ENCODE measurements at regions not wholly inside any gene's neighbourhood (a gene's known extent, or its start where the extent isn't known, plus 50 kb on each side); places are given as distances from the start of the nearest gene placed in this dataset.

GRCh38 chr5:52658246-52658645 is 129.5 kb upstream of the ITGA1 start:
- Histone ChIP-seq H3K27me3 (ENCODE audit: control insufficient read depth, insufficient read depth, low read length) (peaks cover 33% of the 10 kb centered on the region), H3K9ac (ENCODE audit: low read depth, low read length) (no peak overlapping the region), H3K4me1 (ENCODE audit: control insufficient read depth, insufficient read depth, low read length) (no peaks in the 10 kb centered on the region), H3K4me3 (ENCODE audit: low read length) (no peak overlapping the region), H3K4me2 (ENCODE audit: low read length) (no peak overlapping the region), H3K9me3 (replicated peaks; ENCODE audit: low read length) (no peaks in the 10 kb centered on the region), H3K36me3 (ENCODE audit: insufficient read depth, low read length) (no peaks in the 10 kb centered on the region)

DNA sequence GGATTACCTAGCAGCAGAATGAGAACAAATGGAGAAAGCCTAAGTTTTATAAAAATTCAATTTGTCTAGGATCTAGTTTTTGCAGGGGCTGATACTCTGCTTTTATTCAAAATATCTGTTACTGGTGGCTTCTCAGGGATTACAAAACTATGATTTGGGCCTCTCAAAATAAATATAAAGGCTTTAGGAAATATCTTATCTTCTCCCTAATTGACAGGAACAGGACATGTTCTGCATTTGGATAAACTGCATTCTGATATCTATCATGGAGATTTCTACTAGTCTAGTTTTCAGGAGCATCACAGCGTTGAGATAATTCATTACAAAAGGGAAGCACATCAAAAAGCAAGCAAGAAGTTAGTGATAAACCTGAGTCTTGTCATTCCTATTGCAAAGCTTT is 127.1 kb upstream of the ITGA1 start:
- Histone ChIP-seq H3K9ac (ENCODE audit: low read depth, low read length) (no peak overlapping the region), H3K4me1 (ENCODE audit: control insufficient read depth, insufficient read depth, low read length) (no peaks in the 10 kb centered on the region), H3K27me3 (ENCODE audit: control insufficient read depth, insufficient read depth, low read length) (peaks cover 15% of the 10 kb centered on the region), H3K4me2 (ENCODE audit: low read length) (no peak overlapping the region), H3K4me3 (ENCODE audit: low read length) (no peak overlapping the region), H3K36me3 (ENCODE audit: insufficient read depth, low read length) (no peaks in the 10 kb centered on the region), H3K9me3 (replicated peaks; ENCODE audit: low read length) (no peaks in the 10 kb centered on the region)

GRCh38 chr5:52661903-52662595 is 125.7 kb upstream of the ITGA1 start:
- H3K9me3 ChIP-seq (replicated peaks; ENCODE audit: low read length), result no peaks in the 10 kb centered on the region
- H3K27me3 ChIP-seq (ENCODE audit: control insufficient read depth, insufficient read depth, low read length), result peaks cover 8% of the 10 kb centered on the region
- H3K4me1 ChIP-seq (ENCODE audit: control insufficient read depth, insufficient read depth, low read length), result no peaks in the 10 kb centered on the region
- H3K4me2 ChIP-seq (ENCODE audit: low read length), result no peak overlapping the region
- H3K9ac ChIP-seq (ENCODE audit: low read depth, low read length), result no peak overlapping the region
- H3K4me3 ChIP-seq (ENCODE audit: low read length), result no peak overlapping the region
- H3K36me3 ChIP-seq (ENCODE audit: insufficient read depth, low read length), result no peaks in the 10 kb centered on the region

GRCh38 chr5:52665559-52665958 is 122.2 kb upstream of the ITGA1 start:
- Histone ChIP-seq H3K27me3 (ENCODE audit: control insufficient read depth, insufficient read depth, low read length) (peaks cover 8% of the 10 kb centered on the region), H3K4me2 (ENCODE audit: low read length) (no peak overlapping the region), H3K4me3 (ENCODE audit: low read length) (no peak overlapping the region), H3K9ac (ENCODE audit: low read depth, low read length) (no peak overlapping the region), H3K9me3 (replicated peaks; ENCODE audit: low read length) (no peaks in the 10 kb centered on the region), H3K36me3 (ENCODE audit: insufficient read depth, low read length) (no peaks in the 10 kb centered on the region), H3K4me1 (ENCODE audit: control insufficient read depth, insufficient read depth, low read length) (no peaks in the 10 kb centered on the region)

GRCh38 chr5:52668139-52668538 is 119.6 kb upstream of the ITGA1 start:
- Histone ChIP-seq H3K4me2 (ENCODE audit: low read length) (no peak overlapping the region), H3K4me3 (ENCODE audit: low read length) (no peak overlapping the region), H3K4me1 (ENCODE audit: control insufficient read depth, insufficient read depth, low read length) (no peaks in the 10 kb centered on the region), H3K9ac (ENCODE audit: low read depth, low read length) (no peak overlapping the region), H3K36me3 (ENCODE audit: insufficient read depth, low read length) (no peaks in the 10 kb centered on the region), H3K27me3 (ENCODE audit: control insufficient read depth, insufficient read depth, low read length) (peaks cover 14% of the 10 kb centered on the region), H3K9me3 (replicated peaks; ENCODE audit: low read length) (no peaks in the 10 kb centered on the region)

GRCh38 chr5:52668544-52669185 is 119.1 kb upstream of the ITGA1 start:
- no peak overlapping the region for H3K9ac ChIP-seq (ENCODE audit: low read depth, low read length)
- H3K4me3 ChIP-seq (ENCODE audit: low read length), result peak overlapping the region; percentile 57
- H3K4me2 ChIP-seq (ENCODE audit: low read length), result peak overlapping the region; percentile 74
- peaks cover 11% of the 10 kb centered on the region for H3K27me3 ChIP-seq (ENCODE audit: control insufficient read depth, insufficient read depth, low read length)
- no peaks in the 10 kb centered on the region for H3K36me3 ChIP-seq (ENCODE audit: insufficient read depth, low read length)
- no peaks in the 10 kb centered on the region for H3K4me1 ChIP-seq (ENCODE audit: control insufficient read depth, insufficient read depth, low read length)
- H3K9me3 ChIP-seq (replicated peaks; ENCODE audit: low read length), result no peaks in the 10 kb centered on the region

DNA sequence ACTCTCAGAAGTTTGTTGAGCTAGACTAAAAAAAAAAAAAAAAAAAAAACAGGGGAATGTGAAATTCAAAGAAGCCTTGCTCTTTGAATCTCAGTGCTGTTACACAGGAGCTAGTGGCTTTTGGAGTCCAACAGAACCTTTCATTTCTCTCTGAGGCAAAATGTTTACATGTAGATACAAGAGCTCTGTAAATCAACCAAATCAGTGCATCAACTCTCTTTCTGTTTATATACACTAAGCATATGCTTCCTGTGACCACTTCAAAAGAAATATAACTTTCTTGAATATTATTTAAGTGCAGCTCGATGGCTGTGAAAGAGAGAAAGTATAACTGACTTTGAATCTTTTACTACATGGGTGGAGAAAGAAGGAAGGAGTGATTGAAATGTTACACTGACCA is 115.3 kb upstream of the ITGA1 start:
- Histone ChIP-seq H3K4me3 (ENCODE audit: low read length) (no peak overlapping the region), H3K36me3 (ENCODE audit: insufficient read depth, low read length) (no peaks in the 10 kb centered on the region), H3K4me1 (ENCODE audit: control insufficient read depth, insufficient read depth, low read length) (peaks cover 15% of the 10 kb centered on the region), H3K27me3 (ENCODE audit: control insufficient read depth, insufficient read depth, low read length) (peaks cover 11% of the 10 kb centered on the region), H3K4me2 (ENCODE audit: low read length) (no peak overlapping the region), H3K9me3 (replicated peaks; ENCODE audit: low read length) (no peaks in the 10 kb centered on the region), H3K9ac (ENCODE audit: low read depth, low read length) (no peak overlapping the region)

DNA sequence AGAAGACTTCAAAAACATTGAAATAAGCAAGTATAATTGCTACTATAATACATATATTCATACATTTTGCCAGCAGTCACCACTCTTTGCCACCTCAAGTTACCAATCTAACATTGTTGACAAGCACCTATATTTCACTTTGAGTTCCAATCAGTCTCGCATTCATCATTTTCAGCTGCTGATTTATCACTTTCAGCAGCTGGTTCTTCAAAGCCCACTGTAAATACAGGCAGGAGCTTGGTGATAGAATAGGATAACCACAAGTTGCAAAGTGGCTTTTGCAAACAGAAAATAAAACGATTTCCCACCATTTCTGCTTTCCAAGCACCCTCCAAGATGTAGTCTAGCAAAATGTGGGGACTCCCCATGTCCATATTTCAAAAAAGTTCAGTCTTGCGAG is 114.2 kb upstream of the ITGA1 start:
- Histone ChIP-seq H3K4me3 (ENCODE audit: low read length) (no peak overlapping the region), H3K4me2 (ENCODE audit: low read length) (no peak overlapping the region), H3K9me3 (replicated peaks; ENCODE audit: low read length) (no peaks in the 10 kb centered on the region)

DNA sequence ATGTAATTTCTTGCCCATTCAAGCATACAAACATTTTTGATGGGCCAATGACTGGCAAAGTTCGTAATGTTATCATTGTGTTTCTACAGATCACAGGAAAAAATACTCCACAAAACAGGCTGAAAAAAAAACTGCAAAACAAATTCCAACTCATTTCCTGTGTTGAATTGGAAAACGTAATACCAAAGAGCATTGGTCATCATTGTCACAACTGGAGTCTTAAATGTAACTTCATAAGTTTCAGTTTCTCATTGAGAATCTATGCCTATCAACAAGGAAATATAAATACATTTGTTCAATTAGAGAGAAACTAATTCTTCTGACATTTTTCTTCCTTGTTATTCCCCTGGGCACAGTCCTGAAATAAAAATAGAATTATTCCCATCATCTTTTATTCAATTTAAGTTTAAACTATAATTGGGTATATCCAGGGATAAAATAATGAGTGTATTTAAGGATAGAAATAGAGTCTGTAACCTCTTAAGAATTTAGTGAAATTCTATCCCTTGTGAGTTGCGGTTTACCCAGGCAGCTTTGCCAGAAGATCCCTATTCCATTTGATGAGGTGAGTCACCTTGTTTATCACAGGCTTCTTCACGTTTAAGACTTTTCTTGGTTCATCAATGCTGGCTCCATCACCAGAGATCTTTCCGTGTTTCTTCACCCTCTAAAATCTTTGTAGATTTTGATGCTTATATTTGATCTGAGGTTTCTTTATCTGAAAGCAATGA is 112.7 kb upstream of the ITGA1 start:
- Histone ChIP-seq H3K9ac (ENCODE audit: low read depth, low read length) (peak overlapping the region; percentile 36), H3K36me3 (ENCODE audit: insufficient read depth, low read length) (no peaks in the 10 kb centered on the region), H3K4me3 (ENCODE audit: low read length) (peak overlapping the region; percentile 37)

More for the DNA sequence above, 114.2 kb upstream of the ITGA1 start:
- H3K4me1 ChIP-seq (ENCODE audit: control insufficient read depth, insufficient read depth, low read length), result peaks cover 15% of the 10 kb centered on the region
- no peak overlapping the region for H3K9ac ChIP-seq (ENCODE audit: low read depth, low read length)
- no peaks in the 10 kb centered on the region for H3K36me3 ChIP-seq (ENCODE audit: insufficient read depth, low read length)
- H3K27me3 ChIP-seq (ENCODE audit: control insufficient read depth, insufficient read depth, low read length), result peaks cover 11% of the 10 kb centered on the region

GRCh38 chr5:52682492-52682891 is 105.2 kb upstream of the ITGA1 start:
- no peaks in the 10 kb centered on the region for H3K36me3 ChIP-seq (ENCODE audit: insufficient read depth, low read length)
- H3K9me3 ChIP-seq (replicated peaks; ENCODE audit: low read length), result no peaks in the 10 kb centered on the region
- H3K27me3 ChIP-seq (ENCODE audit: control insufficient read depth, insufficient read depth, low read length), result no peaks in the 10 kb centered on the region
- H3K4me2 ChIP-seq (ENCODE audit: low read length), result no peak overlapping the region
- H3K4me1 ChIP-seq (ENCODE audit: control insufficient read depth, insufficient read depth, low read length), result peaks cover 5% of the 10 kb centered on the region
- no peak overlapping the region for H3K9ac ChIP-seq (ENCODE audit: low read depth, low read length)
- no peak overlapping the region for H3K4me3 ChIP-seq (ENCODE audit: low read length)

More for the DNA sequence above, 112.7 kb upstream of the ITGA1 start:
- H3K27me3 ChIP-seq (ENCODE audit: control insufficient read depth, insufficient read depth, low read length), result peaks cover 8% of the 10 kb centered on the region
- H3K4me1 ChIP-seq (ENCODE audit: control insufficient read depth, insufficient read depth, low read length), result peaks cover 15% of the 10 kb centered on the region
- H3K4me2 ChIP-seq (ENCODE audit: low read length), result peak overlapping the region; percentile 63
- no peaks in the 10 kb centered on the region for H3K9me3 ChIP-seq (replicated peaks; ENCODE audit: low read length)

- H3K9me3 ChIP-seq (replicated peaks; ENCODE audit: low read length), result no peaks in the 10 kb centered on the region
- no peaks in the 10 kb centered on the region for H3K27me3 ChIP-seq (ENCODE audit: control insufficient read depth, insufficient read depth, low read length)
- no peak overlapping the region for H3K9ac ChIP-seq (ENCODE audit: low read depth, low read length)
- H3K4me2 ChIP-seq (ENCODE audit: low read length), result no peak overlapping the region
- no peak overlapping the region for H3K4me3 ChIP-seq (ENCODE audit: low read length)
- H3K36me3 ChIP-seq (ENCODE audit: insufficient read depth, low read length), result no peaks in the 10 kb centered on the region
- H3K4me1 ChIP-seq (ENCODE audit: control insufficient read depth, insufficient read depth, low read length), result peaks cover 5% of the 10 kb centered on the region
Measured at GRCh38 chr5:52684051-52684450, 103.7 kb upstream of the ITGA1 start.
